ENCODE measurements at regions not wholly inside any gene's neighbourhood (a gene's known extent, or its start where the extent isn't known, plus 50 kb on each side); places are given as distances from the start of the nearest gene placed in this dataset.

- no peak overlapping the region for H3K9ac ChIP-seq (ENCODE audit: low read length)
- H3K27me3 ChIP-seq (ENCODE audit: low read length) = no peaks in the 10 kb centered on the region
- no peaks in the 10 kb centered on the region for H3K9me3 ChIP-seq (ENCODE audit: insufficient read depth, low read length)
- no peak overlapping the region for H2AFZ ChIP-seq (ENCODE audit: low read depth, low read length, severe bottlenecking)
- no peak overlapping the region for H3K4me3 ChIP-seq (ENCODE audit: insufficient read depth, low read length, poor library complexity, severe bottlenecking)
- H3K9me2 ChIP-seq (replicated peaks; ENCODE audit: insufficient read depth, low read length) = no peaks in the 10 kb centered on the region
- no peak overlapping the region for H3K27ac ChIP-seq (ENCODE audit: low read depth, low read length)
- no peaks in the 10 kb centered on the region for H3F3A ChIP-seq (ENCODE audit: insufficient read depth)
- H3K4me2 ChIP-seq (ENCODE audit: low read depth, low read length, poor library complexity, severe bottlenecking) = no peak overlapping the region
- no peaks in the 10 kb centered on the region for H4K20me1 ChIP-seq (ENCODE audit: low read depth, low read length)
- no peaks in the 10 kb centered on the region for H3K36me3 ChIP-seq (ENCODE audit: low read length)
- H3K79me2 ChIP-seq (ENCODE audit: insufficient read depth, low read length) = no peaks in the 10 kb centered on the region
- TF ChIP-seq EZH2phosphoT487 (conservative IDR thresholded peaks at IDR 0.05; ENCODE audit: low read length) = no peak
- TF ChIP-seq CTCF (IDR thresholded peaks at IDR 0.05; ENCODE audit: insufficient read depth, low read length, poor library complexity, severe bottlenecking) = no peak
These were observed 60.6 kb downstream of the ARL6IP4 start for GRCh38 chr12:123041042-123041531.

GRCh38 chr12:123040106-123040505 lies 59.6 kb downstream of the ARL6IP4 start:
- H2AFZ ChIP-seq (ENCODE audit: low read depth, low read length, severe bottlenecking) = no peak overlapping the region
- H3K9me2 ChIP-seq (replicated peaks; ENCODE audit: insufficient read depth, low read length) = no peaks in the 10 kb centered on the region
- no peaks in the 10 kb centered on the region for H3K79me2 ChIP-seq (ENCODE audit: insufficient read depth, low read length)
- TF ChIP-seq CTCF (IDR thresholded peaks at IDR 0.05; ENCODE audit: insufficient read depth, low read length, poor library complexity, severe bottlenecking) (no peak), EZH2phosphoT487 (conservative IDR thresholded peaks at IDR 0.05; ENCODE audit: low read length) (no peak)
- no peaks in the 10 kb centered on the region for H4K20me1 ChIP-seq (ENCODE audit: low read depth, low read length)
- H3K27ac ChIP-seq (ENCODE audit: low read depth, low read length) = no peak overlapping the region
- no peak overlapping the region for H3K4me2 ChIP-seq (ENCODE audit: low read depth, low read length, poor library complexity, severe bottlenecking)
- H3K4me3 ChIP-seq (ENCODE audit: insufficient read depth, low read length, poor library complexity, severe bottlenecking) = no peak overlapping the region
- H3K27me3 ChIP-seq (ENCODE audit: low read length) = no peaks in the 10 kb centered on the region
- H3K36me3 ChIP-seq (ENCODE audit: low read length) = no peaks in the 10 kb centered on the region
- no peaks in the 10 kb centered on the region for H3F3A ChIP-seq (ENCODE audit: insufficient read depth)
- H3K9ac ChIP-seq (ENCODE audit: low read length) = no peak overlapping the region
- no peaks in the 10 kb centered on the region for H3K9me3 ChIP-seq (ENCODE audit: insufficient read depth, low read length)

- no peak for TF ChIP-seq CTCF (IDR thresholded peaks at IDR 0.05; ENCODE audit: insufficient read depth, low read length, poor library complexity, severe bottlenecking)
- TF ChIP-seq EZH2phosphoT487 (conservative IDR thresholded peaks at IDR 0.05; ENCODE audit: low read length) = no peak
- no peaks in the 10 kb centered on the region for H3K9me2 ChIP-seq (replicated peaks; ENCODE audit: insufficient read depth, low read length)
- no peak overlapping the region for H3K9ac ChIP-seq (ENCODE audit: low read length)
- H4K20me1 ChIP-seq (ENCODE audit: low read depth, low read length) = no peaks in the 10 kb centered on the region
- H3K79me2 ChIP-seq (ENCODE audit: insufficient read depth, low read length) = no peaks in the 10 kb centered on the region
- no peak overlapping the region for H2AFZ ChIP-seq (ENCODE audit: low read depth, low read length, severe bottlenecking)
- no peaks in the 10 kb centered on the region for H3K27me3 ChIP-seq (ENCODE audit: low read length)
- H3F3A ChIP-seq (ENCODE audit: insufficient read depth) = no peaks in the 10 kb centered on the region
- H3K36me3 ChIP-seq (ENCODE audit: low read length) = no peaks in the 10 kb centered on the region
- no peak overlapping the region for H3K27ac ChIP-seq (ENCODE audit: low read depth, low read length)
- no peaks in the 10 kb centered on the region for H3K9me3 ChIP-seq (ENCODE audit: insufficient read depth, low read length)
- no peak overlapping the region for H3K4me3 ChIP-seq (ENCODE audit: insufficient read depth, low read length, poor library complexity, severe bottlenecking)
- H3K4me2 ChIP-seq (ENCODE audit: low read depth, low read length, poor library complexity, severe bottlenecking) = no peak overlapping the region
These were observed 58.5 kb downstream of the ARL6IP4 start for GRCh38 chr12:123038966-123039365.

Measured in SU-DHL-6 (cell line).